H1 (cell line): ENCODE measurements at regions not wholly inside any gene's neighbourhood (a gene's known extent, or its start where the extent isn't known, plus 50 kb on each side); places are given as distances from the start of the nearest gene placed in this dataset.

Source experiments
- CTCF ChIA-PET: fragments of 300-600 bp; sonication (Branson Sonifier 250); formaldehyde crosslinking; loops from one replicate; lab custom pipeline; 2021; ENCODE audit not compliant: partially characterized antibody; lab: Charles Lee
- POLR2A ChIA-PET: fragments of 300-600 bp; sonication (Branson Sonifier 250); formaldehyde crosslinking; loops from one replicate; lab custom pipeline; 2021; ENCODE audit warnings: inconsistent platforms; ENCODE audit not compliant: partially characterized antibody; lab: Charles Lee
- DNase-seq, 2 experiments: peaks; one replicate each; pipeline versions ENCODE4 v3.0.0 to v3.0.0-alpha.2; 2010 to 2022; ENCODE audit warnings: low spot score in 2 of 2, low read depth in 1 of 2, mixed read lengths in 1 of 2
- FAIRE-seq: peaks from 2 replicates; lab custom pipeline; 2011; peaks lifted over from hg19 to GRCh38; lab: Jason Lieb, UNC
- H2AFZ ChIP-seq: 2 replicates; pipeline ENCODE4 v1.8.1; 2012; ENCODE audit warnings: low read length, inconsistent platforms
- H2AK5ac ChIP-seq: 2 replicates; pipeline ENCODE4 v1.6.1; 2013; ENCODE audit warnings: low read depth, low read length
- H2BK120ac ChIP-seq: replicated peaks from 2 replicates; pipeline ENCODE3; 2013; ENCODE audit warnings: low read depth, low read length, inconsistent platforms
- H2BK12ac ChIP-seq: 2 replicates; pipeline ENCODE4 v1.6.1; 2013; ENCODE audit warnings: low read depth, low read length
- H2BK15ac ChIP-seq: 2 replicates; pipeline ENCODE4 v1.6.1; 2013; ENCODE audit warnings: low read length
- H2BK20ac ChIP-seq: 2 replicates; pipeline ENCODE4 v1.6.1; 2013; ENCODE audit warnings: low read length
- H2BK5ac ChIP-seq: 2 replicates; pipeline ENCODE4 v1.6.1; 2013; ENCODE audit warnings: low read depth, low read length
- H3K14ac ChIP-seq: 2 replicates; pipeline ENCODE4 v1.6.1; 2013; ENCODE audit warnings: inconsistent platforms; ENCODE audit not compliant: insufficient read length
- H3K18ac ChIP-seq: 2 replicates; pipeline ENCODE4 v1.6.1; 2013; ENCODE audit warnings: low read length; ENCODE audit errors: extremely low read depth
- H3K23ac ChIP-seq: 2 replicates; pipeline ENCODE4 v1.6.1; 2013; ENCODE audit warnings: inconsistent platforms; ENCODE audit not compliant: insufficient read length
- H3K23me2 ChIP-seq: 2 replicates; pipeline ENCODE4 v1.6.1; 2013; ENCODE audit warnings: low read depth, low read length
- H3K27ac ChIP-seq: 2 replicates; pipeline ENCODE4 v1.6.1; 2011; ENCODE audit warnings: low read depth, low read length, inconsistent platforms
- H3K27me3 ChIP-seq, 4 experiments: replicated peaks in 1 of 4; 1 replicate in 1 of 4; 2 replicates in 3 of 4; pipeline versions ENCODE4 v1.6.1 to v1.8.1; 2011 to 2013; ENCODE audit warnings: low read length in 3 of 4, mild to moderate bottlenecking in 3 of 4, inconsistent platforms in 2 of 4, mixed read lengths in 2 of 4, moderate library complexity in 1 of 4; ENCODE audit not compliant: control insufficient read depth in 3 of 4, insufficient read depth in 3 of 4; ENCODE audit errors: extremely low read depth in 1 of 4
- H3K36me3 ChIP-seq, 4 experiments: 2 replicates each; pipeline versions ENCODE4 v1.6.1 to v1.8.1; 2011 to 2013; ENCODE audit warnings: mild to moderate bottlenecking in 4 of 4, low read length in 3 of 4, moderate library complexity in 2 of 4, control low read depth in 1 of 4, inconsistent platforms in 1 of 4; ENCODE audit not compliant: insufficient read depth in 4 of 4, control insufficient read depth in 2 of 4
- H3K4ac ChIP-seq: replicated peaks from 2 replicates; pipeline ENCODE3; 2013; ENCODE audit warnings: low read length, low read depth, mixed read lengths, inconsistent platforms; ENCODE audit not compliant: insufficient read length
- H3K4me1 ChIP-seq, 4 experiments: replicated peaks in 1 of 4; 1 replicate in 1 of 4; 2 replicates in 3 of 4; pipeline versions ENCODE4 v1.6.1 to v1.8.1; 2011 to 2013; ENCODE audit warnings: low read length in 3 of 4, inconsistent platforms in 2 of 4, mixed read lengths in 1 of 4; ENCODE audit not compliant: insufficient read depth in 4 of 4, control insufficient read depth in 3 of 4
- H3K4me2 ChIP-seq, 2 experiments: 2 replicates each; pipeline versions ENCODE4 v1.6.1 to v1.8.1; 2011 to 2013; ENCODE audit warnings: low read depth in 2 of 2, low read length in 2 of 2, control low read depth in 1 of 2, inconsistent platforms in 1 of 2, mild to moderate bottlenecking in 1 of 2; ENCODE audit not compliant: insufficient read depth in 1 of 2
- H3K4me3 ChIP-seq, 4 experiments: fragments of 200-600, 300-600 bp in 1 of 4; sonication (generic), shearing (Covaris generic), sonication (Bioruptor Twin) in 1 of 4; 2 replicates each; pipeline versions ENCODE4 v1.5.1 to v1.8.1; 2011 to 2016; ENCODE audit warnings: low read length in 4 of 4, low read depth in 3 of 4, control low read depth in 2 of 4, inconsistent platforms in 2 of 4, mild to moderate bottlenecking in 2 of 4, mixed read lengths in 1 of 4, moderate library complexity in 1 of 4; ENCODE audit not compliant: insufficient read depth in 2 of 4; ENCODE audit errors: extremely low read depth in 1 of 4
- H3K56ac ChIP-seq: replicated peaks from 2 replicates; pipeline ENCODE3; 2013; ENCODE audit warnings: low read depth, mild to moderate bottlenecking, mixed read lengths, low read length, inconsistent platforms; ENCODE audit not compliant: insufficient read length
- H3K79me1 ChIP-seq: 2 replicates; pipeline ENCODE4 v1.6.1; 2013; ENCODE audit warnings: low read depth, low read length, control low read depth
- H3K79me2 ChIP-seq, 2 experiments: 2 replicates each; pipeline versions ENCODE4 v1.6.1 to v1.8.1; 2012 to 2013; ENCODE audit warnings: low read length in 2 of 2, mild to moderate bottlenecking in 2 of 2, inconsistent platforms in 1 of 2; ENCODE audit not compliant: insufficient read depth in 2 of 2, control insufficient read depth in 1 of 2
- H3K9ac ChIP-seq, 4 experiments: replicated peaks in 1 of 4; 1 replicate in 1 of 4; 2 replicates in 3 of 4; pipeline versions ENCODE4 v1.6.1 to v1.8.1; 2011 to 2013; ENCODE audit warnings: low read depth in 3 of 4, low read length in 3 of 4, control low read depth in 2 of 4, mild to moderate bottlenecking in 2 of 4, moderate library complexity in 2 of 4, inconsistent platforms in 1 of 4; ENCODE audit errors: extremely low read depth in 1 of 4
- H3K9me3 ChIP-seq, 2 experiments: 2 replicates each; pipeline versions ENCODE4 v1.6.1 to v1.8.1; 2012 to 2013; ENCODE audit warnings: mild to moderate bottlenecking in 2 of 2, moderate library complexity in 2 of 2, control low read depth in 1 of 2, inconsistent platforms in 1 of 2, low read depth in 1 of 2, low read length in 1 of 2, mixed read lengths in 1 of 2; ENCODE audit not compliant: insufficient read depth in 2 of 2
- H4K20me1 ChIP-seq, 2 experiments: replicated peaks in 1 of 2; 2 replicates each; pipeline versions ENCODE3 to v1.8.1; 2011 to 2013; ENCODE audit warnings: inconsistent platforms in 2 of 2, low read length in 2 of 2, mild to moderate bottlenecking in 1 of 2; ENCODE audit not compliant: insufficient read depth in 2 of 2, control insufficient read depth in 1 of 2
- H4K5ac ChIP-seq: 2 replicates; pipeline ENCODE4 v1.6.1; 2013; ENCODE audit warnings: low read length, low read depth, mixed read lengths, inconsistent platforms; ENCODE audit not compliant: insufficient read length
- H4K8ac ChIP-seq: 2 replicates; pipeline ENCODE4 v1.8.0; 2013; ENCODE audit warnings: mild to moderate bottlenecking, moderate library complexity, low read length, inconsistent platforms; ENCODE audit not compliant: insufficient read depth; ENCODE audit errors: extremely low read depth
- H4K91ac ChIP-seq: replicated peaks from 2 replicates; pipeline ENCODE3; 2013; ENCODE audit warnings: low read length, mixed read lengths, inconsistent platforms; ENCODE audit not compliant: insufficient read length
- NANOG ChIP-seq: IDR thresholded peaks from 2 replicates; pipeline ENCODE4 v1.6.1; 2011; ENCODE audit warnings: low read length, low read depth, mild to moderate bottlenecking, inconsistent platforms; ENCODE audit not compliant: insufficient read depth, poor library complexity, severe bottlenecking
- WGBS, 2 experiments: shearing (Covaris generic) in 1 of 2; methylation state at CpG; one replicate each; pipeline versions ENCODE4 v1.1.6 to v1.1.7; 2013 to 2015; ENCODE audit warnings: low lambda C conversion rate in 2 of 2, mixed read lengths in 2 of 2, inconsistent platforms in 1 of 2, low coverage in 1 of 2, missing lambda C conversion rate in 1 of 2; ENCODE audit not compliant: insufficient replicate concordance in 2 of 2, insufficient coverage in 1 of 2, insufficient read length in 1 of 2; ENCODE audit errors: extremely low coverage in 1 of 2, missing lambda C conversion rate in 1 of 2; 5-methylcytosine and 5-hydroxymethylcytosine counted together

DNA sequence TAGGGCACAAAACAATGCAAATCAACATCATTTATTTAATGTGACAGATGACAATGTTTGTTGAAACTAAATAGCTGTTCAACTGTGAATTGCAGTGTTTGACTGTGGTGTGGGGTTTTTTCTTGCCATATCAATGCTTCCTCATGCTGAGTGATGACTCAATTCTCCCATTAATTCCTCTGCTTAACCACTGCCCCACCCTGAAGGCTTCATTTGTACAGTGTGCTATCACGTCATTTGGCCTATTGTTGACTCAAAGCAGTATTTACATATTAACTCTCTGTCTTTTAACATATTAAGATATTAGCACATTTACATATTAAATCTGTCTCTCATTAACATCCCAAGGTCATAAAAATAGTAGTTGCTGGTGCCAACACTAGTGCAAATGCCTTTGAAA is 164.8 kb upstream of the NRXN3 start:
- Histone ChIP-seq H3K56ac (no peak overlapping the region), H3K4me2 (no peak overlapping the region), H3K9me3 (peaks cover 0 to 1% of the 10 kb centered on the region in 2 experiments; a peak in 1 of 4 replicates), H3K79me1 (no peaks in the 10 kb centered on the region), H3K9ac (no peak overlapping the region), H3K27me3 (no peaks in the 10 kb centered on the region), H4K20me1 (no peaks in the 10 kb centered on the region), H2BK5ac (no peak overlapping the region), H3K4me1 (no peaks in the 10 kb centered on the region), H3K4me3 (no peak overlapping the region), H4K8ac (no peak overlapping the region), H3K18ac (no peak overlapping the region), H4K91ac (no peak overlapping the region), H3K36me3 (no peaks in the 10 kb centered on the region), H3K4ac (no peak overlapping the region), H4K5ac (no peak overlapping the region), H2AFZ (no peak overlapping the region), H3K79me2 (no peaks in the 10 kb centered on the region), H3K27ac (no peak overlapping the region), H3K23ac (no peak overlapping the region), H3K23me2 (no peaks in the 10 kb centered on the region), H3K14ac (no peak overlapping the region), H2AK5ac (no peak overlapping the region), H2BK12ac (no peak overlapping the region), H2BK20ac (no peak overlapping the region), H2BK120ac (no peak overlapping the region), H2BK15ac (no peak overlapping the region)
- WGBS, 2 experiments = 83% methylated on average over 1 of the region's 1 CpG; no CpG with 5 or more reads in 1 of the 2 experiments
- DNase-seq = no peak
- ChIA-PET CTCF (no interaction called here), POLR2A (no interaction called here)
- FAIRE-seq = no peak
- no peak for TF ChIP-seq NANOG
